ENCODE measurements at regions not wholly inside any gene's neighbourhood (a gene's known extent, or its start where the extent isn't known, plus 50 kb on each side); places are given as distances from the start of the nearest gene placed in this dataset.

DNA sequence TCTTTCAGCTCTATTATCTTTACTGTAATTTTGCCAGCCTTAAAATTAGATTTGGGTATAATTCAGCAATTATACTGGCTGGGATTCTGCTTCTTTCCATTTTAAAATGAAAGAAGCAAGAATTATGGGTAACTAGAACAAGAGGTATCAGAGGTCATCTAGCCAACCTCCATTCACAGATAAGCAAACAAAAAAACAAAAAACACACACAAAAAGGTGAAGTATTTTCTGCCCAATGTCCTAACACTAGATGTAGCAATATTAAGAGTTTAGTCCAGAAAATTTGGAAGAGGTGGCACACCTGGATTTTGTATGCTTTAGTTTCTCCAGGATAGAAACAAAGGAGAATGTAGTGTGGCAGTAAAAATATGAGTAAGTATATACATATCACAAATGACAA, 68.1 kb upstream of the ANXA1 start:
- intact Hi-C loops (cut with micrococcal nuclease; ENCODE audit: unreplicated experiment): loop anchor here (5.0 kb wide), 1 partner anchor 226 kb away; no protein-coding TSS in a partner anchor
- TF ChIP-seq EZH2phosphoT487 (IDR thresholded peaks at IDR 0.05; ENCODE audit: borderline replicate concordance, low read depth, low read length): no peak
- TF ChIP-seq, protein P1, sequence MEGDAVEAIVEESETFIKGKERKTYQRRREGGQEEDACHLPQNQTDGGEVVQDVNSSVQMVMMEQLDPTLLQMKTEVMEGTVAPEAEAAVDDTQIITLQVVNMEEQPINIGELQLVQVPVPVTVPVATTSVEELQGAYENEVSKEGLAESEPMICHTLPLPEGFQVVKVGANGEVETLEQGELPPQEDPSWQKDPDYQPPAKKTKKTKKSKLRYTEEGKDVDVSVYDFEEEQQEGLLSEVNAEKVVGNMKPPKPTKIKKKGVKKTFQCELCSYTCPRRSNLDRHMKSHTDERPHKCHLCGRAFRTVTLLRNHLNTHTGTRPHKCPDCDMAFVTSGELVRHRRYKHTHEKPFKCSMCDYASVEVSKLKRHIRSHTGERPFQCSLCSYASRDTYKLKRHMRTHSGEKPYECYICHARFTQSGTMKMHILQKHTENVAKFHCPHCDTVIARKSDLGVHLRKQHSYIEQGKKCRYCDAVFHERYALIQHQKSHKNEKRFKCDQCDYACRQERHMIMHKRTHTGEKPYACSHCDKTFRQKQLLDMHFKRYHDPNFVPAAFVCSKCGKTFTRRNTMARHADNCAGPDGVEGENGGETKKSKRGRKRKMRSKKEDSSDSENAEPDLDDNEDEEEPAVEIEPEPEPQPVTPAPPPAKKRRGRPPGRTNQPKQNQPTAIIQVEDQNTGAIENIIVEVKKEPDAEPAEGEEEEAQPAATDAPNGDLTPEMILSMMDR (conservative IDR thresholded peaks at IDR 0.05; ENCODE audit: low read length): no peak
- Histone ChIP-seq H3K36me3 (ENCODE audit: insufficient read depth, low read length) (no peaks in the 10 kb centered on the region), H2AFZ (ENCODE audit: low read length) (no peak overlapping the region), H3K4me3 (ENCODE audit: low read depth, low read length, poor library complexity, severe bottlenecking) (no peak overlapping the region), H4K20me1 (ENCODE audit: insufficient read depth, low read length) (no peaks in the 10 kb centered on the region), H3K4me2 (ENCODE audit: low read length) (no peak overlapping the region), H3K27ac (ENCODE audit: low read depth, low read length, poor library complexity, severe bottlenecking) (no peak overlapping the region), H3K9me3 (ENCODE audit: low read length) (no peaks in the 10 kb centered on the region), H3K79me2 (ENCODE audit: insufficient read depth, low read depth, low read length) (no peaks in the 10 kb centered on the region), H3K9me2 (ENCODE audit: insufficient read depth, low read length) (no peaks in the 10 kb centered on the region), H3K4me1 (ENCODE audit: insufficient read depth, low read length, poor library complexity, severe bottlenecking) (no peaks in the 10 kb centered on the region)
- ChIA-PET CTCF (ENCODE audit: unreplicated experiment) (interaction anchor here (1.5 kb wide), 1 partner anchor 12 kb away, joined by 3 read pairs; no protein-coding TSS in a partner anchor), POLR2A (no interaction called here)
- no TSS peak for BruUV-seq (replicated peaks)
- no peak for DNase-seq (ENCODE audit: low spot score)

DNA sequence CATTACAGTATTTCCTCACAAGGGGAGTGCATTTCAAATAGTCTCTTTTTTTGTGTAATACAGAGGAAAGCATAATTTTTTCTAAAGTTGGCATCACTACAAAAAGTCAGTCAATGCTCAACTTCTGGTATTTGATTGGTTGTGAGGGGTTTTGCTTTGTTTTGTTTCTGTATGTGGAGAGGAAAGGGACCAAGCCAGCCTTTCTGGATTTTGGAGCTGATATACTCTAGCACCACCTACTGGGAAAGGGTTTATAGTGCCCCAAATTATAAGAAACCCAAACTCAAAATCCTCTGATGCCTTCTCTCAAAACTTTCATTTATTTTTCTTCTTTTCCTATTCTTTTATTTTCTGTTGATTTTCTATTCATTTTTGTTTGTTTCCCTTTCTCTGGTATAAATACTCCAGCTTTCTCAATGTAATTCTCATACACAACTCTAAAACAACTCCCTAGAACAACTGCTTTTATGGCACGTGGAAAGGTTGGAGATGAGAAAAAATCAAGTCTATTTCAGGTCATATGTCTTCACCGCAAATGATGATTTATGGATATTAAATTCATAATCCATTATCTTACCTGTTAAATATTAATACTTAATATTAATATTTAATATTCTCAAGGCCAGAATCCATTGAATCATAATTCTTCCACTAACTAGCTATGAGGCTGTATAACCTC, 69.5 kb upstream of the ANXA1 start:
- Histone ChIP-seq H3K4me2 (ENCODE audit: low read length) (no peak overlapping the region), H3K4me3 (ENCODE audit: low read depth, low read length, poor library complexity, severe bottlenecking) (no peak overlapping the region)
- CTCF ChIA-PET (ENCODE audit: unreplicated experiment): no interaction called here

More for the DNA sequence above, 69.5 kb upstream of the ANXA1 start:
- Histone ChIP-seq H3K9me2 (ENCODE audit: insufficient read depth, low read length) (no peaks in the 10 kb centered on the region), H4K20me1 (ENCODE audit: insufficient read depth, low read length) (no peaks in the 10 kb centered on the region), H3K36me3 (ENCODE audit: insufficient read depth, low read length) (no peaks in the 10 kb centered on the region), H3K4me1 (ENCODE audit: insufficient read depth, low read length, poor library complexity, severe bottlenecking) (no peaks in the 10 kb centered on the region), H3K9me3 (ENCODE audit: low read length) (no peaks in the 10 kb centered on the region), H3K79me2 (ENCODE audit: insufficient read depth, low read depth, low read length) (no peaks in the 10 kb centered on the region), H3K27ac (ENCODE audit: low read depth, low read length, poor library complexity, severe bottlenecking) (no peak overlapping the region), H2AFZ (ENCODE audit: low read length) (no peak overlapping the region)
- intact Hi-C loops (cut with micrococcal nuclease; ENCODE audit: unreplicated experiment): loop anchor here (5.0 kb wide), 1 partner anchor 225 kb away; no protein-coding TSS in a partner anchor
- TF ChIP-seq, protein P1 (conservative IDR thresholded peaks at IDR 0.05; ENCODE audit: low read length): peak; percentile 87
- no peak for TF ChIP-seq EZH2phosphoT487 (IDR thresholded peaks at IDR 0.05; ENCODE audit: borderline replicate concordance, low read depth, low read length)
- BruUV-seq (replicated peaks): no TSS peak
- POLR2A ChIA-PET: no interaction called here
- DNase-seq (ENCODE audit: low spot score): peak; percentile 30
